Keratinocyte (primary cell): ENCODE measurements at regions not wholly inside any gene's neighbourhood (a gene's known extent, or its start where the extent isn't known, plus 50 kb on each side); places are given as distances from the start of the nearest gene placed in this dataset.

Experiments used
- DNase-seq: peaks from one replicate; pipeline ENCODE4 v3.0.0-alpha.2; 2011; ENCODE audit warnings: low read depth, missing footprints, low spot score
- FAIRE-seq: peaks from 2 replicates; lab custom pipeline; 2011; peaks lifted over from hg19 to GRCh38; lab: Jason Lieb, UNC
- H2AFZ ChIP-seq: 2 replicates; pipeline ENCODE4 v1.6.0; 2012; ENCODE audit warnings: low read length, control low read depth, inconsistent platforms; ENCODE audit not compliant: control insufficient read depth
- H3K27ac ChIP-seq: 2 replicates; pipeline ENCODE4 v1.5.1; 2011; ENCODE audit warnings: low read length; ENCODE audit not compliant: control insufficient read depth, insufficient read depth
- H3K27me3 ChIP-seq: 3 replicates; pipeline ENCODE4 v1.6.0; 2011; ENCODE audit warnings: low read length; ENCODE audit not compliant: control insufficient read depth, insufficient read depth; ENCODE audit errors: extremely low read depth
- H3K36me3 ChIP-seq, 2 experiments: 2 replicates in 1 of 2; 3 replicates in 1 of 2; pipeline ENCODE4 v1.5.1; 2011; ENCODE audit warnings: low read length in 2 of 2, mild to moderate bottlenecking in 1 of 2; ENCODE audit not compliant: control insufficient read depth in 2 of 2, insufficient read depth in 2 of 2; ENCODE audit errors: extremely low read depth in 1 of 2
- H3K4me1 ChIP-seq: 3 replicates; pipeline ENCODE4 v1.5.1; 2011; ENCODE audit warnings: low read length; ENCODE audit not compliant: control insufficient read depth, insufficient read depth; ENCODE audit errors: extremely low read depth
- H3K4me2 ChIP-seq: 3 replicates; pipeline ENCODE4 v1.6.0; 2011; ENCODE audit warnings: low read depth, low read length; ENCODE audit not compliant: control insufficient read depth, insufficient read depth; ENCODE audit errors: extremely low read depth
- H3K4me3 ChIP-seq, 3 experiments: fragments of 200-600 bp in 1 of 3; sonication (generic) in 1 of 3; 2 replicates in 2 of 3; 3 replicates in 1 of 3; pipeline ENCODE4 v1.5.1; 2011 to 2016; ENCODE audit warnings: low read length in 3 of 3, mild to moderate bottlenecking in 3 of 3, control low read depth in 2 of 3, inconsistent platforms in 1 of 3, low read depth in 1 of 3, mixed read lengths in 1 of 3, mixed run types in 1 of 3, moderate library complexity in 1 of 3; ENCODE audit not compliant: control insufficient read depth in 2 of 3, insufficient read depth in 2 of 3; ENCODE audit errors: extremely low read depth in 1 of 3
- H3K79me2 ChIP-seq: 2 replicates; pipeline ENCODE4 v1.6.0; 2012; ENCODE audit warnings: low read length; ENCODE audit not compliant: control insufficient read depth, insufficient read depth
- H3K9ac ChIP-seq: 3 replicates; pipeline ENCODE4 v1.6.0; 2011; ENCODE audit warnings: low read length; ENCODE audit not compliant: control insufficient read depth, insufficient read depth; ENCODE audit errors: extremely low read depth
- H3K9me1 ChIP-seq: 3 replicates; pipeline ENCODE4 v1.6.0; 2011; ENCODE audit warnings: low read length; ENCODE audit not compliant: control insufficient read depth, insufficient read depth; ENCODE audit errors: extremely low read depth
- H3K9me3 ChIP-seq: 2 replicates; pipeline ENCODE4 v1.5.1; 2012; ENCODE audit warnings: low read depth, low read length; ENCODE audit not compliant: control insufficient read depth
- H4K20me1 ChIP-seq: 3 replicates; pipeline ENCODE4 v1.6.0; 2011; ENCODE audit warnings: low read length; ENCODE audit not compliant: control insufficient read depth, insufficient read depth; ENCODE audit errors: extremely low read depth
- CTCF ChIP-seq, 3 experiments: IDR thresholded peaks in 1 of 3; conservative IDR thresholded peaks in 1 of 3; optimal IDR thresholded peaks in 1 of 3; 2 replicates in 2 of 3; 3 replicates in 1 of 3; pipeline versions ENCODE3 to v1.5.1; 2011; ENCODE audit warnings: low read length in 3 of 3, mild to moderate bottlenecking in 3 of 3, moderate library complexity in 2 of 3, control low read depth in 1 of 3, inconsistent platforms in 1 of 3; ENCODE audit not compliant: insufficient read depth in 2 of 3; ENCODE audit errors: extremely low read depth in 1 of 3
- EZH2 ChIP-seq: IDR thresholded peaks from one replicate; pipeline ENCODE4 v1.6.1; 2012; ENCODE audit warnings: inconsistent platforms, mild to moderate bottlenecking, low read length, moderate library complexity
- dilution Hi-C: fragments of 300-500 bp; cut with MboI; formaldehyde crosslinking; loops from one replicate; pipeline ENCODE4 v1.7.0; 2020; ENCODE audit warnings: low sequenced_read_pairs; ENCODE audit not compliant: extremely low pct_ligation_motif_present

- Histone ChIP-seq H3K4me3 (no peak overlapping the region), H3K9me1 (no peaks in the 10 kb centered on the region), H4K20me1 (no peaks in the 10 kb centered on the region), H3K4me1 (no peaks in the 10 kb centered on the region), H3K36me3 (no peaks in the 10 kb centered on the region), H3K9me3 (no peaks in the 10 kb centered on the region), H3K9ac (no peak overlapping the region), H3K79me2 (no peaks in the 10 kb centered on the region), H2AFZ (no peak overlapping the region), H3K27ac (no peak overlapping the region), H3K4me2 (no peak overlapping the region), H3K27me3 (no peaks in the 10 kb centered on the region)
- dilution Hi-C loops: no loop called here
- TF ChIP-seq EZH2 (no peak), CTCF (optimal IDR thresholded peaks at IDR 0.05 in 1 of 3, IDR thresholded peaks at IDR 0.05 in 1 of 3, conservative IDR thresholded peaks at IDR 0.05 in 1 of 3; ENCODE audit: extremely low read depth in 1 of 3, insufficient read depth in 2 of 3, low read length in 3 of 3) (no peak)
- DNase-seq (no peak), FAIRE-seq (no peak)
These were observed 117.2 kb upstream of the KCNMB2 start for GRCh38 chr3:178419071-178419470.

DNA sequence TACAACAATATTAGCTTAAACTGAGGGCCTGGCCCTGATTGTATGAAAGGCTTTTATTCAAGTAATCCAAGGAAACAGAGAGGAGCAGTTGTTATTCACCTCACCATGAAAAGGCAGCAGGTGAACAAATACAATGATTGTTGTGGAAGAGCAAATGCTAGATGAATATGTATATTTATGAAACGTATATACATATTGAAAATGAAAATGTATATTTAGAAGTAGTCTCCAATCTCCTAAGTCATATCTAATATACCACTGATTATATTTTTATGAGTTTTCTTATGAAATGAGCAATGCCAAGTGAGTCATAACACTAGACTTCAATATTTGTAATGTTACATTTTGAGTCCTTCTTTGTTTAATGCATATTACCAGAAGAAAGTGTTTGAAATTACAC is 116.2 kb upstream of the KCNMB2 start:
- no peak overlapping the region for H3K9ac ChIP-seq
- H3K9me1 ChIP-seq: no peaks in the 10 kb centered on the region
- no peaks in the 10 kb centered on the region for H3K4me1 ChIP-seq
- H3K4me2 ChIP-seq: no peak overlapping the region
- no peaks in the 10 kb centered on the region for H3K27me3 ChIP-seq
- no peak for FAIRE-seq
- H3K36me3 ChIP-seq: no peaks in the 10 kb centered on the region
- no peaks in the 10 kb centered on the region for H4K20me1 ChIP-seq
- H3K79me2 ChIP-seq: no peaks in the 10 kb centered on the region
- TF ChIP-seq CTCF (optimal IDR thresholded peaks at IDR 0.05 in 1 of 3, IDR thresholded peaks at IDR 0.05 in 1 of 3, conservative IDR thresholded peaks at IDR 0.05 in 1 of 3; ENCODE audit: extremely low read depth in 1 of 3, insufficient read depth in 2 of 3, low read length in 3 of 3) (no peak), EZH2 (no peak)
- dilution Hi-C loops: no loop called here
- no peak for DNase-seq
- H3K4me3 ChIP-seq: no peak overlapping the region
- H3K27ac ChIP-seq: no peak overlapping the region
- H2AFZ ChIP-seq: no peak overlapping the region
- no peaks in the 10 kb centered on the region for H3K9me3 ChIP-seq
